Kidney epithelial cell (primary cell): ENCODE measurements at regions not wholly inside any gene's neighbourhood (a gene's known extent, or its start where the extent isn't known, plus 50 kb on each side); places are given as distances from the start of the nearest gene placed in this dataset.

Experiments
- DNase-seq: peaks from one replicate; pipeline ENCODE4 v3.0.0-alpha.2; 2010; ENCODE audit warnings: low read depth
- H3K27me3 ChIP-seq: 2 replicates; pipeline ENCODE4 v1.6.0; 2011; ENCODE audit warnings: low read length; ENCODE audit not compliant: control insufficient read depth, insufficient read depth
- H3K36me3 ChIP-seq: 2 replicates; pipeline ENCODE4 v1.5.1; 2011; ENCODE audit warnings: low read length; ENCODE audit not compliant: control insufficient read depth, insufficient read depth
- H3K4me3 ChIP-seq: 2 replicates; pipeline ENCODE4 v1.5.1; 2011; ENCODE audit warnings: low read depth, mild to moderate bottlenecking, control low read depth, low read length
- CTCF ChIP-seq: IDR thresholded peaks from 2 replicates; pipeline ENCODE4 v1.5.1; 2011; ENCODE audit warnings: mild to moderate bottlenecking, moderate library complexity, low read length, control low read depth, inconsistent platforms; ENCODE audit not compliant: insufficient read depth, poor library complexity, severe bottlenecking

DNA sequence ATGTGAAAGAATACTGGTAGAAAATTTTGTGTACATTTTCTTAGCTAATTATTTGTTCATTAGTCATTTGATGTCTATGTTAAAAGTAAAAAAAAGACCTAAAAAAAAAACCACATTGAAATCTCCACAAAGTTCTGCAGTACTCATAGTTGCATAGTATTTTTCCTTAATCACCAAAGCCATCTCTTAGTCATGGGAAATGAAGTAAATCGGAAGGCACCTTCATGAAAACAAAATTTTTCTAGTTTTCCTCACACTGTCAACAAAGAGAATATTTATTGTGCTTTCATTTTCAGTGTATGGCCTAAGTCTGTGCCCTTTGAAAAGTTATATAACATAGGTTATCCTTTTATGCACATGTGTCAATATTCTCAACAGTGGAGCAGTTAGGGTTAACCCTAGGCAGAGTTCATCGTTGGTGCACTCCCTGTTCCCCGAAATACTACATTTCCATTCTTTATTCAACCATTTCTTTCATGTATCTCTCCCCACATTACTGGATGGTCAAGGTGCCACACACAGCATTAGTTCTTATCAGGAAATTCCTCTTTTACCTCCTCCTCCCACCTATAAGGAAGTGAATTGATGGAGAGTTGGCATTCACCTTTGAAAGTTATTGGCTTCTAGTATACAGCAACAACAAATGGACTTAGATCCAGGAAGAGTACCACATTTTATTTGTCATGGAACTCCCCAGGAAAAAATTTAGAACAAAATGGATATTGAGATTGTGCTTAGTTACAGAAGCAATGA, 93.1 kb downstream of the NUDT12 start:
- no peaks in the 10 kb centered on the region for H3K36me3 ChIP-seq
- H3K27me3 ChIP-seq = no peaks in the 10 kb centered on the region
- no peak overlapping the region for H3K4me3 ChIP-seq
- no peak for TF ChIP-seq CTCF
- DNase-seq = no peak

DNA sequence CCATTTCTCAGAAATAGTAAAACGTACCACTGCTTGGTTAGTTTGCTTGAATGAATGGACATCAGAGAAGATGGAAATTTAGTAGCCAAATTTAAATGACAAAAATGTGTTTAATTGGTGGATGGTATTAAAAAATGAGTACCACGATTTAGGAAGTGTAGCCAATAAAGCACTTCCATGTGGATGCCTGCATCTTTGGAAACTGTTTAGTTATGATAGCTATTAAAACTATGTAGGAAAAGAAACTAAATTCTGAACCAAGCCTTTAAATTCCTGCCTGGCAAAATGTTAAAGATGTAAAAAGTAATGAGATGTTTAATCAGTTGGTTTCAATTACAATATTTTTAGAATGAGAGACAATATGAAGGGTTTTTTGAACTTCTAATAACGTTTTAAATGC, 94.8 kb downstream of the NUDT12 start:
- no peak overlapping the region for H3K4me3 ChIP-seq
- DNase-seq = no peak
- TF ChIP-seq CTCF = no peak

GRCh38 chr5:103466495-103466894, 96.1 kb downstream of the NUDT12 start:
- H3K36me3 ChIP-seq = no peaks in the 10 kb centered on the region
- DNase-seq = no peak
- TF ChIP-seq CTCF = no peak
- H3K4me3 ChIP-seq = no peak overlapping the region
- no peaks in the 10 kb centered on the region for H3K27me3 ChIP-seq

More for the DNA sequence above, 94.8 kb downstream of the NUDT12 start:
- H3K27me3 ChIP-seq = no peaks in the 10 kb centered on the region
- no peaks in the 10 kb centered on the region for H3K36me3 ChIP-seq

DNA sequence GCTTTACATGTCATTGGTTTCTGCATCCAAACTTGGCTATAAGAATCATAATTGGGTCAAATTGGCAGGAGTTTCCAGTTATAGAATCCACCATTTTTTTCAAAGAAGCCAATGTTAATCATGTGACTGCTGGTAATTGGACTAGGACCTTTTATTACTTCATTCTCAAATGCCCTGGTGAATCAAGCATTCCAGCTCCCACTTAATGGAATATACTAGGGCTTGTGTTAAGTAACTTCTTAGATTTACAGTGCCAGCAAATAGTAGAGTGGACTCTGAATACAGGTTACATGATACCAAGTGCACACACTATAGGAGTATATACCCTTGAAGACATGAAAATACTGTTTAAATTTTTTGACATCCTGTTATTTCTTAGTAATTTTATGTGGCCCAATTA, 96.7 kb downstream of the NUDT12 start:
- Histone ChIP-seq H3K4me3 (no peak overlapping the region), H3K27me3 (no peaks in the 10 kb centered on the region), H3K36me3 (no peaks in the 10 kb centered on the region)
- no peak for DNase-seq
- TF ChIP-seq CTCF = no peak

- Histone ChIP-seq H3K27me3 (no peaks in the 10 kb centered on the region), H3K36me3 (no peaks in the 10 kb centered on the region), H3K4me3 (no peak overlapping the region)
- TF ChIP-seq CTCF = no peak
- no peak for DNase-seq
Observed at GRCh38 chr5:103464835-103465484, 97.6 kb downstream of the NUDT12 start.
